Keratinocyte (primary cell): ENCODE measurements at regions not wholly inside any gene's neighbourhood (a gene's known extent, or its start where the extent isn't known, plus 50 kb on each side); places are given as distances from the start of the nearest gene placed in this dataset.

Source experiments
- CTCF ChIP-seq, 3 experiments: IDR thresholded peaks in 1 of 3; conservative IDR thresholded peaks in 1 of 3; optimal IDR thresholded peaks in 1 of 3; 2 replicates in 2 of 3; 3 replicates in 1 of 3; pipeline versions ENCODE3 to v1.5.1; 2011; ENCODE audit warnings: low read length in 3 of 3, mild to moderate bottlenecking in 3 of 3, moderate library complexity in 2 of 3, control low read depth in 1 of 3, inconsistent platforms in 1 of 3; ENCODE audit not compliant: insufficient read depth in 2 of 3; ENCODE audit errors: extremely low read depth in 1 of 3
- EZH2 ChIP-seq: IDR thresholded peaks from one replicate; pipeline ENCODE4 v1.6.1; 2012; ENCODE audit warnings: inconsistent platforms, mild to moderate bottlenecking, low read length, moderate library complexity

GRCh38 chr12:92614502-92614901 is 88.3 kb upstream of the PLEKHG7 start:
- TF ChIP-seq CTCF (optimal IDR thresholded peaks at IDR 0.05 in 1 of 3, IDR thresholded peaks at IDR 0.05 in 1 of 3, conservative IDR thresholded peaks at IDR 0.05 in 1 of 3; ENCODE audit: extremely low read depth in 1 of 3, insufficient read depth in 2 of 3, low read length in 3 of 3) (no peak), EZH2 (no peak)
